ENCODE measurements at regions not wholly inside any gene's neighbourhood (a gene's known extent, or its start where the extent isn't known, plus 50 kb on each side); places are given as distances from the start of the nearest gene placed in this dataset.

GRCh38 chr14:97393244-97393643 is 596.1 kb downstream of the VRK1 start:
- Histone ChIP-seq H3K27ac (ENCODE audit: low read depth in 2 of 2, low read length in 2 of 2) (no peak overlapping the region), H3K9ac (ENCODE audit: low read length in 3 of 3) (no peak overlapping the region), H3K36me3 (ENCODE audit: control insufficient read depth in 2 of 3, insufficient read depth in 3 of 3, low read length in 3 of 3) (no peaks in the 10 kb centered on the region), H3K9me3 (ENCODE audit: control insufficient read depth in 2 of 3, insufficient read depth in 1 of 3, low read length in 3 of 3) (no peaks in the 10 kb centered on the region), H3K4me3 (ENCODE audit: low read length in 3 of 3) (no peak overlapping the region), H3K27me3 (ENCODE audit: control insufficient read depth, insufficient read depth, low read length) (no peaks in the 10 kb centered on the region), H3K4me1 (ENCODE audit: control insufficient read depth in 2 of 3, insufficient read depth in 2 of 3, low read depth in 1 of 3, low read length in 3 of 3) (no peaks in the 10 kb centered on the region)
- DNase-seq (no peak), FAIRE-seq (no peak)
- TF ChIP-seq CTCF (IDR thresholded peaks at IDR 0.05; ENCODE audit: borderline replicate concordance, extremely low read depth, insufficient read depth), result no peak
- intact Hi-C loops (cut with DNase I), result no loop called here

GRCh38 chr14:97395068-97395467 is 597.9 kb downstream of the VRK1 start:
- no peak overlapping the region for H3K27ac ChIP-seq (ENCODE audit: low read depth in 2 of 2, low read length in 2 of 2)
- no peak for DNase-seq
- no peaks in the 10 kb centered on the region for H3K9me3 ChIP-seq (ENCODE audit: control insufficient read depth in 2 of 3, insufficient read depth in 1 of 3, low read length in 3 of 3)
- no peaks in the 10 kb centered on the region for H3K36me3 ChIP-seq (ENCODE audit: control insufficient read depth in 2 of 3, insufficient read depth in 3 of 3, low read length in 3 of 3)
- H3K4me1 ChIP-seq (ENCODE audit: control insufficient read depth in 2 of 3, insufficient read depth in 2 of 3, low read depth in 1 of 3, low read length in 3 of 3), result no peaks in the 10 kb centered on the region
- no peak for FAIRE-seq
- intact Hi-C loops (cut with DNase I), result no loop called here
- no peak overlapping the region for H3K4me3 ChIP-seq (ENCODE audit: low read length in 3 of 3)
- H3K27me3 ChIP-seq (ENCODE audit: control insufficient read depth, insufficient read depth, low read length), result no peaks in the 10 kb centered on the region
- no peak overlapping the region for H3K9ac ChIP-seq (ENCODE audit: low read length in 3 of 3)
- TF ChIP-seq CTCF (IDR thresholded peaks at IDR 0.05; ENCODE audit: borderline replicate concordance, extremely low read depth, insufficient read depth), result no peak

- Histone ChIP-seq H3K4me3 (ENCODE audit: low read length in 3 of 3) (no peak overlapping the region), H3K9ac (ENCODE audit: low read length in 3 of 3) (no peak overlapping the region), H3K27me3 (ENCODE audit: control insufficient read depth, insufficient read depth, low read length) (no peaks in the 10 kb centered on the region), H3K36me3 (ENCODE audit: control insufficient read depth in 2 of 3, insufficient read depth in 3 of 3, low read length in 3 of 3) (no peaks in the 10 kb centered on the region), H3K27ac (ENCODE audit: low read depth in 2 of 2, low read length in 2 of 2) (no peak overlapping the region), H3K4me1 (ENCODE audit: control insufficient read depth in 2 of 3, insufficient read depth in 2 of 3, low read depth in 1 of 3, low read length in 3 of 3) (no peaks in the 10 kb centered on the region), H3K9me3 (ENCODE audit: control insufficient read depth in 2 of 3, insufficient read depth in 1 of 3, low read length in 3 of 3) (no peaks in the 10 kb centered on the region)
- DNase-seq (no peak), FAIRE-seq (no peak)
- intact Hi-C loops (cut with DNase I), result no loop called here
- no peak for TF ChIP-seq CTCF (IDR thresholded peaks at IDR 0.05; ENCODE audit: borderline replicate concordance, extremely low read depth, insufficient read depth)
Observed at GRCh38 chr14:97401714-97402113, 604.5 kb downstream of the VRK1 start.

- H3K9ac ChIP-seq (ENCODE audit: low read length in 3 of 3), result no peak overlapping the region
- H3K36me3 ChIP-seq (ENCODE audit: control insufficient read depth in 2 of 3, insufficient read depth in 3 of 3, low read length in 3 of 3), result no peaks in the 10 kb centered on the region
- H3K27ac ChIP-seq (ENCODE audit: low read depth in 2 of 2, low read length in 2 of 2), result no peak overlapping the region
- H3K9me3 ChIP-seq (ENCODE audit: control insufficient read depth in 2 of 3, insufficient read depth in 1 of 3, low read length in 3 of 3), result no peaks in the 10 kb centered on the region
- intact Hi-C loops (cut with DNase I), result no loop called here
- H3K27me3 ChIP-seq (ENCODE audit: control insufficient read depth, insufficient read depth, low read length), result no peaks in the 10 kb centered on the region
- H3K4me1 ChIP-seq (ENCODE audit: control insufficient read depth in 2 of 3, insufficient read depth in 2 of 3, low read depth in 1 of 3, low read length in 3 of 3), result no peaks in the 10 kb centered on the region
- no peak for TF ChIP-seq CTCF (IDR thresholded peaks at IDR 0.05; ENCODE audit: borderline replicate concordance, extremely low read depth, insufficient read depth)
- no peak for DNase-seq
- no peak overlapping the region for H3K4me3 ChIP-seq (ENCODE audit: low read length in 3 of 3)
- FAIRE-seq, result no peak
Observed at GRCh38 chr14:97402279-97402678, 605.1 kb downstream of the VRK1 start.

Data from kidney (tissue), 13 donors.